Stomach smooth muscle (tissue), 2 donors: ENCODE measurements at regions not wholly inside any gene's neighbourhood (a gene's known extent, or its start where the extent isn't known, plus 50 kb on each side); places are given as distances from the start of the nearest gene placed in this dataset.

Experiments
- H3K27ac ChIP-seq: one replicate; pipeline ENCODE4 v1.7.0; 2013; ENCODE audit warnings: mild to moderate bottlenecking, low read length, inconsistent platforms
- H3K27me3 ChIP-seq, 2 donors: one replicate each; pipeline ENCODE4 v1.7.0; 2013; ENCODE audit warnings: low read length in 2 of 2; ENCODE audit not compliant: insufficient read depth in 2 of 2, control insufficient read depth in 1 of 2
- H3K36me3 ChIP-seq, 2 donors: one replicate each; pipeline ENCODE4 v1.7.0; 2013; ENCODE audit warnings: low read length in 2 of 2; ENCODE audit not compliant: control insufficient read depth in 2 of 2, insufficient read depth in 2 of 2
- H3K4me1 ChIP-seq: one replicate; pipeline ENCODE4 v1.7.0; 2013; ENCODE audit warnings: low read length; ENCODE audit not compliant: control insufficient read depth, insufficient read depth
- H3K4me3 ChIP-seq, 2 donors: one replicate each; pipeline ENCODE4 v1.7.0; 2013; ENCODE audit warnings: low read length in 2 of 2
- H3K9ac ChIP-seq, 2 donors: one replicate each; pipeline ENCODE4 v1.7.0; 2013; ENCODE audit warnings: low read length in 2 of 2, mild to moderate bottlenecking in 1 of 2
- H3K9me3 ChIP-seq, 2 donors: one replicate each; pipeline ENCODE4 v1.7.0; 2013; ENCODE audit warnings: low read length in 2 of 2; ENCODE audit not compliant: control insufficient read depth in 2 of 2
- donor health status: healthy.
- donor health status: Pancreatic carcinoma.

DNA sequence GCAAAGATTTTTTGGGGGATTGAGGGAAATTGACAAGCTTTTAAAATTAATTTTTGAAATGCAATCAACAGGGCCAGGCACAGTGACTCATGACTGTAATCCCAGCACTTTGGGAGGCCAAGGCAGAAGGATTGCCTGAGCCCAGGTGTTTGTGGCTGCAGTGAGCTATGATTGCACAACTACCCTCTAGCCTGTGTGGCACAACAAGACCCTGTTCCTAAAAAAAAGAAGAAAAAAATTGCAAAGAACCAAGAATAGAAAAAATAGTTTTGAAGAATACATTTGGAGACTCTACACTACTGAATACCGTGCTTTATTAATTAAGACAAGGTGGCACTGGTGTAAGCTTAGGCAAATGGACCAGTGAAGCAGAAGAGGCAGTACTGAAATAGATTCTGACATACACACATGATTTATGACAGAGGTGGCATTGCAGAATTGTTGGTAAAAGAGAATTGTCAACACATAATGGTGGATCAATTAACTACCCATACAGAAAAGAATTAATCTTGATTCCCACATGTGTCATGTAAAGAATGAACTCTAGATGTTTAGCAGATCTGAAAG lies 443.3 kb upstream of the ATP11B start:
- H3K27ac ChIP-seq: no peak overlapping the region
- no peaks in the 10 kb centered on the region for H3K27me3 ChIP-seq
- no peaks in the 10 kb centered on the region for H3K4me1 ChIP-seq
- no peaks in the 10 kb centered on the region for H3K9me3 ChIP-seq
- no peak overlapping the region for H3K4me3 ChIP-seq
- H3K36me3 ChIP-seq: no peaks in the 10 kb centered on the region
- no peak overlapping the region for H3K9ac ChIP-seq

DNA sequence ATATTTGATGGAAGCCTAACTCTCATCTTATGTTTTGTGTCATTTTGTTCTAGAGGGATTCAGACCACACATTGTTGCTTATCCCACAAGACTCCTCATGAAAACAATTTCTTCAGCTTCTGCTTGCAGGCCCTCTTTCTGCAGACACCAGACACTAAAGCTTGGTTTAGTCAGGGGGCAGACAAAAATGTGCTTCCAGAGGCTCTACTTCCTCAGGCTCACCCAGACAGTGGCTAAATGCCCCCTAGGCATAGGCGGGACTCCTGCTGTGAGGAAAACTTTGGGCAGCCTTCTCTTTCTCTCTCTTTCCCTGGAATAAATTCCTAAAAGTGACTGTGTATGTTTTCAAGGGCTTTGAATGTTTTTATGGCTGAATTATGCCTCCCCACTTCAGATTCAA lies 435.4 kb upstream of the ATP11B start:
- Histone ChIP-seq H3K27me3 (no peaks in the 10 kb centered on the region), H3K9me3 (no peaks in the 10 kb centered on the region)

GRCh38 chr3:182364323-182364722 lies 429.0 kb upstream of the ATP11B start:
- H3K9me3 ChIP-seq: no peaks in the 10 kb centered on the region
- H3K4me3 ChIP-seq: no peak overlapping the region
- no peak overlapping the region for H3K9ac ChIP-seq
- H3K36me3 ChIP-seq: no peaks in the 10 kb centered on the region
- H3K27ac ChIP-seq: no peak overlapping the region
- H3K4me1 ChIP-seq: no peaks in the 10 kb centered on the region
- H3K27me3 ChIP-seq: peaks cover 0 to 2% of the 10 kb centered on the region in 2 donors

More for the DNA sequence above, 435.4 kb upstream of the ATP11B start:
- Histone ChIP-seq H3K4me3 (no peak overlapping the region), H3K36me3 (no peaks in the 10 kb centered on the region), H3K4me1 (no peaks in the 10 kb centered on the region), H3K9ac (no peak overlapping the region), H3K27ac (no peak overlapping the region)

- Histone ChIP-seq H3K27ac (no peak overlapping the region), H3K9me3 (no peaks in the 10 kb centered on the region), H3K27me3 (peaks cover 0 to 2% of the 10 kb centered on the region in 2 donors), H3K36me3 (no peaks in the 10 kb centered on the region), H3K4me3 (no peak overlapping the region), H3K9ac (no peak overlapping the region), H3K4me1 (no peaks in the 10 kb centered on the region)
These were observed 428.3 kb upstream of the ATP11B start for GRCh38 chr3:182364723-182365650.

DNA sequence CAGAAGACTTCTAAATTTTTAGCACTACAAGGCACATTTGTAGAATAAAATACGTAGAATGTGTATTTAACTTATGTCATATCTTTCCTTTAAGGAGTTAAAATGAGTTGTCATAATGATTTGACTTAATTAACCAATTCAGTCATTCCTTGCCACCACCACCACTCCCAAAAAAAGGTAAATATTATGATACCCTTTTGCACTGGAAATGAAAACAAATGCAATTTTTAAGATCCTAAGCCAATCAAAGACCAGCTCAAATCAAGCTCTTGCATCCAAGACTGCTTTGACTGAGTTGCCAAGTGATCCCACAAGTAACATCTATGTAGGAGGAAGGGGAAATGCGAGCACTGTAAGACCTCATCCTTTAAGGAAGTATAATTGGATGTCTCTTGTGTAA lies 426.6 kb upstream of the ATP11B start:
- Histone ChIP-seq H3K27ac (no peak overlapping the region), H3K27me3 (peaks cover 0 to 2% of the 10 kb centered on the region in 2 donors), H3K9me3 (no peaks in the 10 kb centered on the region), H3K4me1 (no peaks in the 10 kb centered on the region), H3K36me3 (no peaks in the 10 kb centered on the region), H3K4me3 (no peak overlapping the region), H3K9ac (no peak overlapping the region)

GRCh38 chr3:182369861-182370260 lies 423.4 kb upstream of the ATP11B start:
- Histone ChIP-seq H3K4me3 (no peak overlapping the region), H3K9ac (no peak overlapping the region), H3K27ac (no peak overlapping the region), H3K9me3 (no peaks in the 10 kb centered on the region), H3K4me1 (no peaks in the 10 kb centered on the region), H3K36me3 (no peaks in the 10 kb centered on the region), H3K27me3 (no peaks in the 10 kb centered on the region)

DNA sequence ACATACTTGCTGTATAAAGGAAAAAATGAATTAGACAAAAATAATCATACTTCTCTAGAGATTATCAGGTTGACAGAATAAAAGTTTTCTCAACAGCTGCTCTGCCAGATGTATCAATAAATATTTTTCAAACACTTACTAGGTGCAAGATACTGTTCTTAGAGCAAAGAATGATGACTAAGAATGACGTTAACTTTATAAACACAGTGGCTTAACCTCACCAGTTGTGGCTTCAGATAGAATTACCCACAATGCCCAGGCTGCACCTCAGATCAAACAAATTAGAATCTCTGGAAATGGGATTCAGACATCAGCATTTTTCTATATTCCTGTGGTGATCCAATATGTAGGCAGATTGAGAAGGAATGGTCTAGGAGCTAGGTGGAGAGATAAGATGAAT lies 422.4 kb upstream of the ATP11B start:
- Histone ChIP-seq H3K36me3 (no peaks in the 10 kb centered on the region), H3K4me1 (no peaks in the 10 kb centered on the region), H3K9me3 (no peaks in the 10 kb centered on the region), H3K27ac (no peak overlapping the region), H3K4me3 (no peak overlapping the region), H3K27me3 (no peaks in the 10 kb centered on the region), H3K9ac (no peak overlapping the region)

DNA sequence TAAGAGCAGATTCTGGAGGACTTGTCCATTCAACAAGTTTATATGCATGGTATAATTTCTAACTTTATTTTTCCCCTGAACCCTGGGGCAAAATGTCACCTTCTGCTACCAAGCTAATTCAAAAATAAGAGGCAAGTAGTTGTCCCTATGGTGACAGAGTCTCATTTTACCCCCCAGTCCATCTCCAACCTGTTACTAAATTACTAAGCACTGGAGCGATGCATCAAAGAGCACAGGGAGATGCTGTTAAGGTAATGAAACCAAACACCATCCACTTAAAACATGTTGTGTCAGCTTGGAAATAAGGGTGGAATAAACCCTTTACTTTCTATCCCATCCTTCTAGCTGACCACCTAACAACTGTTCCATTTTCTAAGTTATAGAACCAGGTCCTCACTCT lies 417.4 kb upstream of the ATP11B start:
- H3K9ac ChIP-seq: no peak overlapping the region
- H3K27ac ChIP-seq: no peak overlapping the region
- no peak overlapping the region for H3K4me3 ChIP-seq
- H3K36me3 ChIP-seq: no peaks in the 10 kb centered on the region
- H3K4me1 ChIP-seq: no peaks in the 10 kb centered on the region
- no peaks in the 10 kb centered on the region for H3K9me3 ChIP-seq
- H3K27me3 ChIP-seq: no peaks in the 10 kb centered on the region

DNA sequence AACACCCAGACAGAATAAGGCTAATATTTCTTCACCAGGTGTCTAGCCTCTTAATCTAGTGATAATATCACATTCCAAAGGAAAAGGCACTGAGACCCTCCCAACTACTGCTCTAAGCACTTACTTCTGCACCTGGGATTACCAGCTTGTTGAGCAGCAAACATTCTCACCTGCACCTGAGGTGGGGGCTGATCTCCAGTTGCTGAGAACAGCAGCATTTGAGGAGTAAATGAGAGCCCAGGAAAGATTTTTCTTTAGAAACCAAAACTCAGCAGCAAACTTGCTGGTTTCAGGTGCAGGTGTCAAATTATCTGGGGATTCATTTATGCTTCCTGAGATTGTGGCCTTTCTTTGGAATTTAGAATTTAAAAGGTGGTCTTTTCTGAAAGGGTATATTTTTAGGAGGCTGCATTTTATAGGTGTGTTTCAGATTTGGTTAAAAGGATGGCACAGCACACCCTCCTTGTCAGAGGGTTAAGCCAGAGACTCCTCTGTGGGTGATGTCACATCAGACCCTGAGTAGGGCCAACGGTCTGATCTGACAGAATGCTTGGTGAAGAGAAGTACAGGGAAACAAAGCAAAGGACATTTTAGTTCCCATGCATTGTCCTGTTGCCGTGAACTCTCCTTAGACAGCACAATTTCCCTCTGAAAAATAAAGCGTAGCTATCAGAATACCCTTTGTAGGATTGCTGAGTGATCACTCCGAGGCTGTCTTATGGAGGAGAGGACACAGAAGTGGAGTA lies 411.0 kb upstream of the ATP11B start:
- Histone ChIP-seq H3K4me3 (no peak overlapping the region), H3K9me3 (no peaks in the 10 kb centered on the region), H3K27me3 (no peaks in the 10 kb centered on the region), H3K36me3 (no peaks in the 10 kb centered on the region), H3K9ac (no peak overlapping the region), H3K4me1 (no peaks in the 10 kb centered on the region), H3K27ac (no peak overlapping the region)

DNA sequence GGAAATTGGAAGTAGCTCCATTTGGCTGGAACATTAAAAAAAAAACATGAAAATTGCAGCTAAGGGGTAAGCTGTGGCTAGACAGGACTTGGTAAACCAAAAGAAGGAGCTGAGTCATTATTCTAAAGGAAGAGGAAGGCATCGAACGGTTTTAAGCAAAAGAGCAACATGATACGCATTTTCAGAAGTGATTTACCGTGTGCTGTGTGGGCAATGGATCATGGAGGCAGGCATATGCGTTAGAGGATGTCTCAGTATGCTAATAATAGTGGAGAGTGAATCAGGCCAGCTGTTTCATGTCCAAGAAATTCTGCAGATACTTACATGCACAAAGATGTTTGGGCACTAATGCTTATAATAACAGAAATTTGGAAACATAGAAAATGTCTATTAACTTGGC lies 409.1 kb upstream of the ATP11B start:
- no peaks in the 10 kb centered on the region for H3K9me3 ChIP-seq
- no peak overlapping the region for H3K27ac ChIP-seq
- no peaks in the 10 kb centered on the region for H3K4me1 ChIP-seq
- no peak overlapping the region for H3K9ac ChIP-seq
- H3K27me3 ChIP-seq: no peaks in the 10 kb centered on the region
- H3K36me3 ChIP-seq: no peaks in the 10 kb centered on the region
- no peak overlapping the region for H3K4me3 ChIP-seq
